Type B pancreatic cell (in vitro differentiated cells): ENCODE measurements at regions not wholly inside any gene's neighbourhood (a gene's known extent, or its start where the extent isn't known, plus 50 kb on each side); places are given as distances from the start of the nearest gene placed in this dataset.

Source experiments
- DNase-seq: peaks from one replicate; pipeline ENCODE4 v3.0.0; 2021; ENCODE audit warnings: mixed read lengths; ENCODE audit not compliant: unreplicated experiment; ENCODE audit errors: extremely low spot score
- H3K27ac Mint-ChIP-seq: 2 replicates; pipeline ENCODE4 v1.8.0; 2021; ENCODE audit warnings: mild to moderate bottlenecking, mixed read lengths
- H3K27me3 Mint-ChIP-seq: 2 replicates; pipeline ENCODE4 v1.8.0; 2021; ENCODE audit warnings: mixed read lengths
- H3K36me3 Mint-ChIP-seq: 2 replicates; pipeline ENCODE4 v1.8.0; 2021; ENCODE audit warnings: mixed read lengths
- H3K4me1 Mint-ChIP-seq: one replicate; pipeline ENCODE4 v1.8.0; 2021; ENCODE audit warnings: mixed read lengths; ENCODE audit not compliant: unreplicated experiment
- H3K4me3 Mint-ChIP-seq: 2 replicates; pipeline ENCODE4 v1.8.0; 2021; ENCODE audit warnings: mild to moderate bottlenecking, mixed read lengths
- H3K9me3 Mint-ChIP-seq: 2 replicates; pipeline ENCODE4 v1.8.0; 2021; ENCODE audit warnings: mixed read lengths
- CTCF ChIP-seq: fragments of 200-600 bp; sonication (generic); conservative IDR thresholded peaks from 2 replicates; pipeline ENCODE4 v1.5.0; 2021; ENCODE audit warnings: antibody characterized with exemption, mild to moderate bottlenecking

- no peak for TF ChIP-seq CTCF
- Mint-ChIP-seq H3K27ac (no peak overlapping the region), H3K36me3 (no peaks in the 10 kb centered on the region), H3K4me3 (no peak overlapping the region), H3K4me1 (no peaks in the 10 kb centered on the region), H3K9me3 (no peaks in the 10 kb centered on the region), H3K27me3 (no peaks in the 10 kb centered on the region)
- no peak for DNase-seq
Measured at GRCh38 chr3:81951636-81952035, 190.2 kb upstream of the GBE1 start.

DNA sequence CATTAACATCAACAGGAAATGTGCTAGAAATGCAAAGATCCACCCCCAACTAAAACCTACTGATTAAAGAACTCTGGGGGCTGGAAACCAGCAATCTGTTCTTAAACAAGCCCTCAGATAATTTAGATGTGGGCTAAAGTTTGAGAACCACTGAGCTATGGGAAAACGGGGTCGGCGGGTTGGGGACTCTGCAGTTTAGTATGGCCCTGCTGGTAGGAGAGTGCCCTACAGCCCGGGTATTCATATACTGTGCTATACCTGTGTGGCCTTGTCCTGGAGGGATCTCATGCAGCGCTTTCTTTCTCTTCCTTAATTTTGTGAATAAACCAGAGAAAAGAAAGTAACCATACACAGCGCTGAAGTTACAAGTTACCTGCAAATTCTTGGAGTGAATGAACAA is 189.7 kb upstream of the GBE1 start:
- no peak overlapping the region for H3K4me3 Mint-ChIP-seq
- DNase-seq: no peak
- peak; percentile 25 for TF ChIP-seq CTCF
- no peaks in the 10 kb centered on the region for H3K36me3 Mint-ChIP-seq
- H3K27ac Mint-ChIP-seq: no peak overlapping the region
- H3K4me1 Mint-ChIP-seq: no peaks in the 10 kb centered on the region
- no peaks in the 10 kb centered on the region for H3K9me3 Mint-ChIP-seq
- H3K27me3 Mint-ChIP-seq: no peaks in the 10 kb centered on the region

DNA sequence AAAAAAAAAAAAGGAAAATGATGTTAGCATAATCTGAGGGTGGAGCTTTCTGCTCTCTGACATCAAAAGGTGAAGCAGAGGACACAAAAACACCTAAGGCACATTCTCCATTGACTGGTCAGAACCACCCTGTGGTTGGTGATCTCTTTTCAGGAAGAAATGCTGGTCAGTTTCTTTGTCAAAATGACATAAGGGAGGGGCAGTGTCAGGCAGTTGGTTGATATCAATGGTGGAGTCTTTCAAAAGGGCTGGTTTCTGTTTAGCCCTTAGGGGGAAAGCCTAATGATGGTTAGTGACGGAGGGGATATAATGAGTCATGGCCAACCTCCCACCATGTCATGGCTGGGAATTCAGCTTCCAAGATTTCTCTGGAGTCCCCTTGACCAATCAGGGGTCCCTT is 185.9 kb upstream of the GBE1 start:
- no peak for TF ChIP-seq CTCF
- Mint-ChIP-seq H3K4me1 (no peaks in the 10 kb centered on the region), H3K9me3 (no peaks in the 10 kb centered on the region), H3K36me3 (peaks cover 4% of the 10 kb centered on the region), H3K4me3 (no peak overlapping the region), H3K27me3 (no peaks in the 10 kb centered on the region), H3K27ac (peak overlapping the region; percentile 81)
- DNase-seq: no peak

DNA sequence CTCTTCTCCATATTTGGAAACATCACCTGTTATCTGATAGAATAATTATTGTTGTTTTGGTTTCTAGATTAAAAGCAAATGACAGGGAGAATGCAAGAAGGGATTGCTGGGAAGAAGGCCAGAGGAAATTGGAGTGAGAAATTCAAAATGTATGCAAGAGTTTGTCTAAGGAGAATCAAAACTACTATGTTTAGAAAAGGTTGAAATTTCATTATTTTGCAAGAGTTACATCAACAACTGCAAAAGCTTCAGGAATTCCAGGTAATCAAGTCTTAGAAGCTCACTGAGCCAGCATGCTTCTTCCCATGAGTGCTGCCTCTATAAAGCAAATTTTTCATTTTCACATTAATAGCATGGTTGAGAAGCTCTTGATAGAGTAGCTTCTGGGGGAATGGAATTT is 177.2 kb upstream of the GBE1 start:
- Mint-ChIP-seq H3K9me3 (no peaks in the 10 kb centered on the region), H3K36me3 (no peaks in the 10 kb centered on the region), H3K27ac (no peak overlapping the region), H3K27me3 (no peaks in the 10 kb centered on the region), H3K4me3 (no peak overlapping the region), H3K4me1 (no peaks in the 10 kb centered on the region)
- no peak for TF ChIP-seq CTCF
- DNase-seq: no peak

DNA sequence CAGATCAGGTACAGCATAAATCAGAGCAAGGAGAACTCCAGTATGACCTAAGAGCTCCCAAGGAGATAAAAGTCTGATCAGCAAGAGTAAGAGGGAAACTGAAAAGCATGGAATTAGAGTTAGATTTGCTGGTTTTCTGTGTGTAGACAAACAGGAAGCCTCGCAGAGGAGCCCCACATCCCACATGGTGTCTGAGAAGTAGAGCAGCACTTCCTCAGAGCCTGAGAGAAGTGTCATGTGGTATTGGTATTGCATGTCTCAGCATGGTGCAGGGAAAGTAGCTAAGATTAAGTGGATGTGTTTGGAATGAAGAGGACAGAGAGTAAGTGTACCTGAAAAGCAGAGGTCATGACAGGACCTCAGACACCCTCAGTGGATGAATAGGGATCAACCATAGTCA is 175.4 kb upstream of the GBE1 start:
- Mint-ChIP-seq H3K27ac (no peak overlapping the region), H3K36me3 (no peaks in the 10 kb centered on the region), H3K4me3 (no peak overlapping the region), H3K27me3 (no peaks in the 10 kb centered on the region), H3K9me3 (no peaks in the 10 kb centered on the region), H3K4me1 (peaks cover 2% of the 10 kb centered on the region)
- DNase-seq: no peak
- no peak for TF ChIP-seq CTCF

- Mint-ChIP-seq H3K36me3 (no peaks in the 10 kb centered on the region), H3K4me1 (peaks cover 5% of the 10 kb centered on the region), H3K9me3 (no peaks in the 10 kb centered on the region), H3K27ac (no peak overlapping the region), H3K4me3 (no peak overlapping the region), H3K27me3 (no peaks in the 10 kb centered on the region)
- DNase-seq: no peak
- no peak for TF ChIP-seq CTCF
Measured at GRCh38 chr3:81932681-81933080, 171.2 kb upstream of the GBE1 start.
